ENCODE measurements at regions not wholly inside any gene's neighbourhood (a gene's known extent, or its start where the extent isn't known, plus 50 kb on each side); places are given as distances from the start of the nearest gene placed in this dataset.

DNA sequence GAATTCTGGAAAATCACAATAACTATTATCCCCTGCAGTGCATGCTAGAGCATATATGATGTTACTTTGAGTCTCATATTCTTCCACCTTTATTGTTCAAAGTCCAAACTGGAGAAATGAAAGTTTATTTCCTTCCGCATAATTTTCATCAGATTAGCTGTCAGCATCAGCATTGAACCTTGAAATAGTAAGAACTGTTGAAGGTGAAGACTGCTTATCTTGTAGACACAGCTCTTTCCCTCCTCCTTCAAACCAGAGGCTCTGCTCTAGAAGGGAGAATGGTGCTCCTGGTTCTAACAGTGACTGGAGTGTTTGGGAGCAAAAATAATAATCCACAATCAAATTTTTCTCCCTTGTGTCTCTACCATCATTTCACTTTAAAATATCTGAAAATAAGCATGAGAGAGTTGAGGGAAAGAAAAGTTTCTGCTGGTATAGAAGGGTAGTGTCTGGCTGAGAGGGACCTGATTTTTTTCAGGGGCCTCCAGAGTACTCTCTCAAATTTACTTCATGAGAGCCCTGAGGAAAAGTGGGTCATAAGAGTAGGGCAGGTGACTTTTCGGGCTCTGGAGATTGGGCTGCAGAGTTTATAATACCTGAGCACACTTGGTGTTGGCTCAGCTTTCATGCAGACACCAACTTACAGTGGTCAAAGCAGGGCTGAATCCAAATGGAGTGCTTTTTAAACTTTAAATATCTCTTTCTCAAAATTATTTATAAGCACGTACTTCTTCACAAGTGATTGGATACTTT is 170.4 kb downstream of the ZDHHC21 start:
- in situ Hi-C loops (cut with HindIII; ENCODE audit: low sequenced_read_pairs), result no loop called here

GRCh38 chr9:14520341-14520740 is 172.9 kb downstream of the ZDHHC21 start:
- in situ Hi-C loops (cut with HindIII; ENCODE audit: low sequenced_read_pairs), result no loop called here

GRCh38 chr9:14517154-14517906 is 175.9 kb downstream of the ZDHHC21 start:
- in situ Hi-C loops (cut with HindIII; ENCODE audit: low sequenced_read_pairs), result no loop called here

GRCh38 chr9:14516656-14517055 is 176.6 kb downstream of the ZDHHC21 start:
- in situ Hi-C loops (cut with HindIII; ENCODE audit: low sequenced_read_pairs), result no loop called here

- in situ Hi-C loops (cut with HindIII; ENCODE audit: low sequenced_read_pairs), result no loop called here
Observed at GRCh38 chr9:14515571-14516198, 177.5 kb downstream of the ZDHHC21 start.

GRCh38 chr9:14515049-14515448 is 178.2 kb downstream of the ZDHHC21 start:
- in situ Hi-C loops (cut with HindIII; ENCODE audit: low sequenced_read_pairs), result no loop called here

DNA sequence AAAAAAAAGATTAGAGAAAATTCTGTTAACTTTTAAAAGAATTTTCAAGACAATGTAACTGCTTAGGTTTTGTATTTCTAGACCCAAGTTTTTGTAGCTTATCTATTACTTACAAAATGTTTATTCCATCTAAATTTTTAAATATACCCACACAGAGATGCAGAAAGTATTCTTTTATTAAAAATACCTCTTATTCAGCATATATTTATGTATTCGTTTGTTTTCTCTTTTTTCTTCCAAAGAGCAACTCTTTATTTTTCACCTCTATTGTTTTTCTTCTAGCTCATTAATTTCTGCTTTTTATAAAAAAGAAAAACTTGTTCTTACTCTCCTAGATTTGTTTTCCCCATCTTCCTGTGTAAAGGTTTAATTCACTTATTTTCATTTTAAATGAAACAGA is 180.3 kb downstream of the ZDHHC21 start:
- in situ Hi-C loops (cut with HindIII; ENCODE audit: low sequenced_read_pairs), result no loop called here

- in situ Hi-C loops (cut with HindIII; ENCODE audit: low sequenced_read_pairs), result no loop called here
Observed at GRCh38 chr9:14511452-14511851, 181.8 kb downstream of the ZDHHC21 start.

- in situ Hi-C loops (cut with HindIII; ENCODE audit: low sequenced_read_pairs), result no loop called here
Observed at GRCh38 chr9:14508884-14509283, 184.3 kb downstream of the ZDHHC21 start.

GRCh38 chr9:14501366-14501765 is 187.4 kb upstream of the NFIB start:
- in situ Hi-C loops (cut with HindIII; ENCODE audit: low sequenced_read_pairs), result no loop called here

DNA sequence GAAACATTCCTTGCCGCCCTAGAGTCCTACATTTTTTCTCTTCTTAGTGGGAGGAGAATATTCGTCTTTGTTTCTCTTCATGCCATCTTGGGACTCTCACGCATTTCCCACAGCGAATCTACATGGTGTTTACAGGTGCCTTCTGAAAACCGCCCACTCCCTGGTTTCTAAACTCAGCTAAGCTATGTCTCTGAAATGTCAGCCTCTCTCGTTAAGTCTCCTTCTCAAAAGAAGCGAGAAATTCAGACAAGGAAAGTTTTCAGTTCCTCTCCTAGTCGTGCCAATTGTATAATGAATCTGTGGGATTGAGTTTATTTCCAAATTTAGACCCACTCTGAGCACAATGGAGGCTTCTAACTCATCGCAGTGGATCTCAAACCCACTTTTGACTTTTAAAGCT is 186.8 kb upstream of the NFIB start:
- in situ Hi-C loops (cut with HindIII; ENCODE audit: low sequenced_read_pairs), result no loop called here

- in situ Hi-C loops (cut with HindIII; ENCODE audit: low sequenced_read_pairs), result loop anchor here (25.0 kb wide), 1 partner anchor 262 kb away; no protein-coding TSS in a partner anchor
Observed at GRCh38 chr9:14499976-14500375, 186.0 kb upstream of the NFIB start.

DNA sequence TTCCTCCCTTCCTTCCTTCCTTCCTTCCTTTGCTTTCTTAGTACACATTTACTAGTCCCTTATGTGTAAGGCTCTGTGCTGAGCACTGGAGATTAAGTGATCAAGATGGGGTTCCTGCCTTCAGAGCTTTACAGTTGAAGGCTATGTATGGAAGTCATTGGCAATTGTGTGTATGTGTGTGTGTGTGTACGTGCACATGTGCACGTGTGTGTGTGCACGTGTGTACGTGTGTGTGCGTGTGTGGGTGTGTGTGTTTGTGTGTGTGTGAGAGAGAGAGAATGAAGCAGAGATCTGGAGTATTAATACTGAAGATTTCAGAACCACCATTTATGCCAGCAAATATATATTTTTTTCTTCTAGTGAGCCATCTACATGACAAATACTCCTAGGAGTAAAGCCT is 184.9 kb upstream of the NFIB start:
- in situ Hi-C loops (cut with HindIII; ENCODE audit: low sequenced_read_pairs), result loop anchor here (25.0 kb wide), 1 partner anchor 263 kb away; no protein-coding TSS in a partner anchor

- in situ Hi-C loops (cut with HindIII; ENCODE audit: low sequenced_read_pairs), result loop anchor here (25.0 kb wide), 1 partner anchor 265 kb away; no protein-coding TSS in a partner anchor
Observed at GRCh38 chr9:14497476-14497875, 183.5 kb upstream of the NFIB start.

DNA sequence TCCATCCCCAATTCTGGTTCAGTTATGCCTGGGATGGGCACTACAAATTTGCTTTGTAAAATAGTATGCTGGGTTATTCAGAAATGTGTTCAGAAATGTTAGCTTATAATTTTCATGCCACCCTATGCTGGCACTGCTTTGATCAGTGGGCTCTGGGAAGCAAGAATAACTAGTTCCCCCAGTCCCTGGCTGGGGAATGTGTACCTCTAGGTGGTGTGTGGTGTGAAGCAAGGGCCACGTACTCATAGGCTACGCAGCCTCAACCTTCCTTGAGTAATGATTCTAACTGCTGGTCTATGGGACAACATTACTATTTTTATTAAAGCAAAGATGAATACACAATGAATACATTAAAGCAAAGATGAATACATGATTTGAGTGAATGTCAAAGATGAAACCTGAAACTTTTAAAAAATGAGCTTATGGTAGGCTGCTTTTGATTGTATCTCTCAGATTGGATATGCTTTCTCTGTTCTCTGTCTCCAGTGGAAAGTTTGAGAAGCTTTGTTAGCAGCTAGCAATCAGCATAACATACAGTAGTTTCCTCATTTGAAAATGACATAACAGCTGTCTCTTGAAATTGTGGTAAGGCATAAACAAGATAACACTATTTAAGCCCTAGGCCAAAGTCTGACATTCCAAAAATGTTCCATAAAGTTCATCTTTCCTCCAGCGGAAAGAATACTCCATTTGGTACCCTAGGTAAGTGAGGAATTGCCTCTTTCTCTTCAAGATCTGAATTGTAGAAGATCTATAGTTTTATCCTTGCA is 174.7 kb upstream of the NFIB start:
- in situ Hi-C loops (cut with HindIII; ENCODE audit: low sequenced_read_pairs), result loop anchor here (25.0 kb wide), 1 partner anchor 274 kb away; no protein-coding TSS in a partner anchor

DNA sequence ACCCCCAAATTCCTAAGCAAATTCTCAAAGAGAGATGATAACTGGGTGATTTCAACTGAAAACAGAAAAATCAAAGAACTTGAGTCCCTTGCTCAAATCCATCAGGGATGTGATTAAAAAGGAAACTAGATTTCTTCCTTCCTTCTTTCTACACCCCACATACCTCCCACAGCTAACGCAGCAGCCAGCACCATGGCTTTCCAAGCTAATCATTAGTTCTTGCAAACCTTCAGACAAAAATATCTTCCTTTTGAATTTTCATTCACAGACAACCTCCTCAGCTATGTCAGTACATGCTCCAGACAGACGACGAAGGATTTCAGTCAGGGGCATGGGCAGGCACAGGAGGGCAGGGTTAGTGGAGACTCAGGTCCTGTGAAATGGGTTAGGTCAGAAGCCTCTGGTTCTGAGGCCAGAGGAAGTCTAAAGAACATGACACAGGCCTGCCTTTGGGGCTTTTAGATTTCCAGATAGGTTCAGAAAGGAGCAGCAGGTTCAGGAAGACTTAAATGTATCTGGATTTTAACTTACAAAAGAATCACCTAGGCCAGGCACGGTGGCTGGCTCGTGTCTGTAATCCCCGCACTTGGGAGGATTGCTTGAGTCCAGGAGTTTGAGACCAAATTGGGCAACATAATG is 173.7 kb upstream of the NFIB start:
- in situ Hi-C loops (cut with HindIII; ENCODE audit: low sequenced_read_pairs), result loop anchor here (25.0 kb wide), 1 partner anchor 275 kb away; no protein-coding TSS in a partner anchor

- in situ Hi-C loops (cut with HindIII; ENCODE audit: low sequenced_read_pairs), result loop anchor here (25.0 kb wide), 1 partner anchor 277 kb away; no protein-coding TSS in a partner anchor
Observed at GRCh38 chr9:14485366-14485765, 171.4 kb upstream of the NFIB start.

GRCh38 chr9:14482856-14483255 is 168.9 kb upstream of the NFIB start:
- in situ Hi-C loops (cut with HindIII; ENCODE audit: low sequenced_read_pairs), result loop anchor here (25.0 kb wide), 1 partner anchor 279 kb away; no protein-coding TSS in a partner anchor

- in situ Hi-C loops (cut with HindIII; ENCODE audit: low sequenced_read_pairs), result loop anchor here (25.0 kb wide), 1 partner anchor 282 kb away; no protein-coding TSS in a partner anchor
Observed at GRCh38 chr9:14480526-14480925, 166.6 kb upstream of the NFIB start.

- in situ Hi-C loops (cut with HindIII; ENCODE audit: low sequenced_read_pairs), result loop anchor here (25.0 kb wide), 1 partner anchor 283 kb away; no protein-coding TSS in a partner anchor
Observed at GRCh38 chr9:14479163-14479560, 165.2 kb upstream of the NFIB start.
